Stromal cell of bone marrow (primary cell): ENCODE measurements at regions not wholly inside any gene's neighbourhood (a gene's known extent, or its start where the extent isn't known, plus 50 kb on each side); places are given as distances from the start of the nearest gene placed in this dataset.
A peak's percentile ranks its signal among the peaks of the same experiment; 100 is the strongest.
"Not testable (repeated sequence)": the region's sequence is repeated elsewhere in the genome, so short reads cannot be mapped to it uniquely, and the experiment has no call there.

Experiments
- DNase-seq: peaks from one replicate; pipeline ENCODE4 v3.0.0-alpha.2; 2012; ENCODE audit warnings: low read depth

DNA sequence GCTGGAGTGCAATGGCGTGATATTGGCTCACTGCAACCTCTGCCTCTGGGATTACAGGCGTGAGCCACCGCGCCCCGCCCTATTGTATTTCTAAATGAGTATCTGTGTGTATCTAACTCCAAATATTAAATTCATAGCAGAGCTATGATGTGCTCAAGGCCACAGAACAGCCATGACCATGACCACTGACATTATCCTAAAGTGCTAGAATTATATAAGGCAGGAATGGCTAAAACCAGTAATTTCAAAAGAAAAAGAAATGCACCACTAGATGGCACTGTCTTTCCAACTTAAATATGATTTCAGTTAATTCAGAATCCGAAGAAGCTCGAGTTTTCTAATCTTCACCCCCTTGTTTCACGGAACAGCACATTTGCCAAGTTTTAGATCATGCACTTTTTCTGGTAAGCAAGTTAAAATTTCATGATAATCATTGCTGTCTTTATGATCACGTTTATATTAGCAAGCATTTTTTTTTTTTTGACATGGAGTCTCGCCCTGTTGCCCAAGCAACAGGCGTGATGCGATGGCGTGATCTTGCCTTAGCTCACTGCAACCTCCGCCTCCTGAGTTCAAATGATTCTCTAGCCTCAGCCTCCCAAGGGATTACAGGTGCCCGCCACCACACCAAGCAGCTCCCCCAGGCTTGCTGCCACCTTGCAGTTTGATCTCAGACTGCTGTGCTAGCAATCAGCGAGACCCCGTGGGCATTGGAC lies 65.3 kb downstream of the OR13A1 start:
- DNase-seq = peak; percentile 35

DNA sequence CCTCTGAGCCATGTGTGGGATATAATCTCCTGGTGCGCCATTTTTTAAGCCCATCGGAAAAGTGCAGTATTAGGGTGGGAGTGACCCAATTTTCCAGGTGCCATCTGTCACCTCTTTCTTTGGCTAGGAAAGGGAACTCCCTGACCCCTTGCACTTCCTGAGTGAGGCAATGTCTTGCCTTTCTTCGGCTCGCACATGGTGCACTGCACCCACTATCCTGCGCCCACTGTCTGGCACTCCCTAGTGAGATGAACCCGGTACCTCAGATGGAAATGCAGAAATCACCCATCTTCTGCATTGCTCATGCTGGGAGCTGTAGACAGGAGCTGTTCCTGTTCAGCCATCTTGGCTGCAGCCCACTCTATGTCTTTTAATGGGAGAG lies 64.7 kb downstream of the OR13A1 start:
- not testable (repeated sequence) for DNase-seq
